ENCODE measurements at regions not wholly inside any gene's neighbourhood (a gene's known extent, or its start where the extent isn't known, plus 50 kb on each side); places are given as distances from the start of the nearest gene placed in this dataset.
"Not testable (repeated sequence)": the region's sequence is repeated elsewhere in the genome, so short reads cannot be mapped to it uniquely, and the experiment has no call there.

DNA sequence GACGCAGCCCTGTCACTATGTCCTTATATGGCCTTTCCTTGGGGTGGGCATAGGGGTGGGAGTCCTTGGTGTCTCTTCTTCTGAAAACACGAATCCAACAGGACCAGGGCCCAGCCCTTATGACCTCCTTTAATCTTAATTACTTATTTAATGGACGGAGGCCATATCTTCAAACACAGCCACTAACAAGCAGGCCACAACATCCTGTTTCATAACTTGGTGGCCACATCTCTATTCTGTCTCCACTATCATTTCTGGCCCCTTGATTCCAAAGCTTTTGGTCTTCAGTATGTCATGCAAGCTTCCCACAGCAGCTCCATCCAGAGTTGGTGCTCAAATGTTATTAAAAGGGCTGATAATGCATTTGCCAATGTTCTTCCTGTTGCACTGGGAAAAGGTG lies 287.3 kb upstream of the SMIM21 start:
- no peak for DNase-seq

DNA sequence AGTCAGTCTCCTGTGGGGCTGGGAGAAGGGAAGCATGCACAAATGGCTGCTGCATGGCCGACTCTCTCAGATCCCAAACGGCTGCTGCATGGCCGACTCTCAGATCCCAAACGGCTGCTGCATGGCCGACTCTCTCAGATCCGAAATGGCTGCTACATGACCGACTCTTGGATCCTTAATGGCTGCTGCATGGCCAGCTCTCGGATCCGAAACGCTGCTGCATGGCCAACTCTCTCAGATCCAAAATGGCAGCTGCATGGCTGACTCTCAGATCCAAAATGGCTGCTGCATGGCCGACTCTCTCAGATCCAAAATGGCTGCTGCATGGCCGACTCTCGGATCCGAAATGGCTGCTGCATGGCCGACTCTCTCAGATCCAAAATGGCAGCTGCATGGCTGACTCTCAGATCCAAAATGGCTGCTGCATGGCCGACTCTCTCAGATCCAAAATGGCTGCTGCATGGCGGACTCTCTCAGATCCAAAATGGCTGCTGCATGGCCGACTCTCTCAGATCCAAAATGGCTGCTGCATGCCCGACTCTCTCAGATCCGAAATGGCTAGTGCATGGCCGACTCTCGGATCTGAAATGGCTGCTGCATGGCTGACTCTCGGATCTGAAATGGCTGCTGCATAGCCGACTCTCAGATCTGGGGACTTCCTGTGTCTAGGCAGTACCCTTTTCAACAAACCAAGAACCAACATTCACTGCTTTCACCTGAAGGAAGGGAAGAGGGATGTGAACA lies 284.8 kb upstream of the SMIM21 start:
- not testable (repeated sequence) for DNase-seq

DNA sequence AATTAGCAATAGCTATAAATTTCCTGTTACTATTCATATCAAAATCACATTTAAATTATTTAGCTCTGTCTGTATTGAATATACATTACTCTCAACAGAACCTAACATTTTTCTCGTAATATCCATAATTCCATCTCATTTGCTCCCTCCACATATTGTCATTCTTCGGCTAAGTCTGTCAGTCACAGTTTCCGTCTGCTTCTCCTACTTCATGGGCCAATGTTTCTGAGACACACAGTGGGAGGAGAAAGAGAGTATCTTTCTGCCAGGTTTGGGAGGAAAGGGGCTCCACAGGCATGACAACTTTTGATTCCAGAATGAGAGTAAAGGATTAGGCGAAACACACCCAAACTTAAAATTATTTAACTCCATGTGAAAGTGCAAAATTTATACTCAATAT lies 273.1 kb upstream of the SMIM21 start:
- DNase-seq: no peak

DNA sequence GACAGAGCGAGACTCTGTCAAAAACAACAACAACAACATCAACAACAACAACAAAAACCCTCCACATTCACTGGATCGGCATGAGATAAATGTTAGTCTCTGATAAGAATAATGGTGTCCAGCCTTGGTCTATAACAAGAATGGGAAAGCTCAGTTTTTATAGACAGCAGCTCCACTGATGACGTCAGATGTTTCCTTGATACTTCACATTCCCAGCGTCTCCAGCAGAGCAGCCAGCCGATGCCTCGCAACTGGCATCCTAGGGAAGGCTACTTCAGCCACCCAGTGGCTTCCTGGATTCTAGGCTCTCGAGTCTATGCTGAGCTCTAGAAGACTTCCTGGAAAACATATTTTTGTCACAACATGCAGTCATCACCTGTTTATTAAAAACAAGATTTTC lies 271.4 kb upstream of the SMIM21 start:
- DNase-seq: no peak

DNA sequence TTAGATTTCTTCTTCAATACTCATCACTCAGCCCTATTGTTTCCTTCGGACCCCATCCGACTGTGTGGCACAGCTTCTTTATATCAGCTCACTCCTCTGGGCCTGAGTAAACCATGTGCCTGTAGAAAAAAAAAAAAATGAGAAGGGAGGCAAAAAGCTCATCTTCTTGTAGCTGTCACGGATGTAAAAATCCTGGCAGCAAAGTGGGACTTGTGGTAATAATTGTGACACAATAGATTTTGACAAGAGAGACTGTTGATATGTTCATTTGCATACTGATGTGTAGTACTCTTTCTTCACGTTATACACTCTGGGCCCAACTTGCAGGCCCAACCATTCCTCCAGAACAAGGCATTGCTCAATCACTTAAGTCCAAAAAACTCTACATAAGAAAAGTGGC lies 270.0 kb upstream of the SMIM21 start:
- DNase-seq: no peak

DNA sequence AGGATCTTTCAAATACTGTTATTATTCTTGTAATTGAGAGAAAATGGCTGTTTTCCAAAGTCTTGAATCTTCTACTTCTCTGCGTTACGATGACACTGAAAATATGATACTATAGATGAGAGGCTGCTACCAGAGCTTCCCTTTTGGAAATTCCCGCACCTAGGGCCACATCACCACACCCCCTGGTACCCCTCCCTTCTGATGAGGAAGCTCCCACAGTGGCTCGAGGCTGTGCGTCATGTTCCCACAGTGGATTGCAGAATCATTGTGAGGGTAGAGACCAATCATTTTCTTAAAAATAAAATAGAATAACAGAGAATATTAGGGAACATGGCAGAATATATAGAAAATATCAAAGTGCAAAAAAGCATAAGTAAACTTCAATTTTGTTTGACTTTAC lies 268.9 kb upstream of the SMIM21 start:
- no peak for DNase-seq

DNA sequence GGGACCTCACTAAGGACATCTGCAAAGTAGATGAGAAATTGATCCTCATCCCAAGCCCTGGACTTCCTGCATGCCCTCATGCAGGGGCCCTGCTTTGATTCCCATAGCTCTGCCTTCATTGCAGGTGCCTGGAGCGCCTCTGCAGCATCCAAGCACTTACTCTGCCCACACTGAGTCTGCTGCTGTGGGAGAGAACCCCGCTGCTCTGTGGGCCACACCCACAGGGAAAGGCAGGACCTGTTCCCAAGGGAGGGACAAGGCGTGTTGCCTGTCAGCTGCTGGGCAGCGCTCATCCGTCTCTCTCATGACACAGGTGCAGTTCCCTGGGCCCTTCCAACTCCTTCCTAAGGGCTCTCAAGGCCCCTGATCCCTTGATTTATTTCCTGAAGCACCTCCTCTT lies 266.8 kb upstream of the SMIM21 start:
- no peak for DNase-seq

DNA sequence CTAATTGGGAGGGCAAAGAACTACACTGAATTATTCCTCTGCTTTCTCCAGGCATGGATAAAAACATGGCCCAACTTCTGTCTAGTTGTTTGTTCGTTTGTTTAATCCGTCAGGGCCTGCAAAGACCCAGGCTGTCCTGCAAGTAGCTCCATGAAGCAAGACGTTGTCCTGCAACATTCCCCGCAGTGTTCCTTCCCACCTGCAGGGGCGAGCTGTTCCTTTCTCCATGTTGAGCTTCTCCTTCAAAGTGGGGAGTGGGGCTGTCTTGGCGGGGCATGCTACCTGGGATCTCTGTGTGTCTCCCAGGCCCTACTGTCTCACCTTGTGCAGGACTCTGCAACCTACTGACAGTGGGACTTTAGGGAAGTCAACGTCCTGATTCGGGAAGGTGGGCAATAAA lies 264.0 kb upstream of the SMIM21 start:
- no peak for DNase-seq

DNA sequence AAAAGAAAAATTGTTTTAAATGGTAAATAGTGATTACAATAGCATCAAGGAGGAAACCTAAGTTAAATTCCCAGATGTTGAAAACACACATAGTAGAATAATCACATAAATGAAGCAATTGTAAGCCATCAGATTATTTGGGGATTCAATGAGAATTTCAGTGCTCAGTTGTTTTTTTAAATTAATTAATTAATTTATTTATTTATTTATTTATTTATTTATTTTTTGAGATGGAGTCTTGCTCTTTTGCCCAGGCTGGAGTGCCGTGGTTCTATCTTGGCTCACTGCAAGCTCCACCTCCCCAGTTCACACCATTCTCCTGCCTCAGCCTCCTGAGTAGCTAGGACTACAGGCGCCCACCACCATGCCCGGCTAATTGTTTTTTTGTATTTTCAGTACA lies 262.8 kb upstream of the SMIM21 start:
- DNase-seq: not testable (repeated sequence)

DNA sequence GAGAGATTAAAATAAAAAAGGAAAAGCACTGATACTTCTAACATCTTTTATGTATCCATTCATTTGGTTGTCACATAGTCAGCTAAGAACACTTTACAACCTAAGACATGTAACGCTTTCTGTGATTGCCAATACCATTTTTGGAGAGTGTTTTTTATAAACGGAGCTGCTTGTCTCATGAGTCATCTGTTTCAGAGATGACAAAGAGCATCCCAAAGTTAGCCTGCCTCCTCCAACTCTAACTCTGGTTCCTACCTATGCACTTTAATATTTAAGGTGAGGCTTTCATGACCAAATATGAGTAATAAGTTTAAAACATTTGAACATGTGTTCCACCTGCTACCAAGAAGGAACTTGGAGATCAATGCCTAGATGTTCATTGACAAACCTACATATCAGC lies 260.1 kb upstream of the SMIM21 start:
- DNase-seq: no peak

DNA sequence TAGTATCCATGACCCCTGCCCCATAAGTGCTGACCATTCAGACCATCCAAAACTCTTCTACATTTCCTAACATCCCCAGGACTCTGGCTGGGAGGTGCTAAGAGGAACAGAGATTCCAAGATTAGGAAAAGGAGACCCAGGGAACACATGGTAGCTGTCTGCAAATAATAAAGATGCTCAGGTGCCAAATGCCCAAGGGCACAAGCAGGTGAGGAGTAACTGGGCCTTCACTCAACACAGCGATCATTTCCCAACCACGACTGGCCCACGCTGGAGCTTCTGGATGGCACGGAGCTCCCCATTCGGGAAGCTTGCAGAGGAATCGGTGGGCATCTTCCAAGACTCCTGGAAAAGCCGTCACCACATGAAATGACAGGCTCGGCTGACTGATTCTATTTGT lies 255.9 kb upstream of the SMIM21 start:
- DNase-seq: no peak

DNA sequence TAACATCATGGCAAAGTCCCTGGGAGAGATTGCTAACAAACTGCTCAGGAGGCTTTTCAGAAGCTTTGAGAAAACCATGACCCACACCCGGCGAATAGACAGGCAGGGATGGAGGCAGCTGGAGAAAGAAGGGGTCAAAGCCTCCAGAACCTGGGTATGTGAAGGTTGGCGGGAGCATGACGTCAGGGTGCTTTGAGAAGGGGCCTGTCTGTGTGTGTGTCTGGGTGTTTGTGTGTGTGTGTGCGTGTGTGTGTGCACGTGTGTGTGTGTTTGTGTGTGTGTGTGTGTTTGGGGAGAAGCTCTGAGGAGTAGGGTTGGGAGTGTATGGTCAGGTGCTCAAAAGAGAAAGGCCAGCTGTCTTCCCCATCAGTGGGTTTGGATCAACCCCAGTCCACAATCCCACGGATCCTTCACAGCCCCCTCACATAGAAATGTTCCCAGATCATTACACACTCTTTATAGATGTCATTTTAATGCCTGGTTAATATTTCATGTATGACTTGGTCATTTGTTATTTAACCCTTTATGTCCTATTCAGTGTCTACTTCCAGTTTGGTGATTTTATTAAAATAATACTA lies 254.1 kb upstream of the SMIM21 start:
- DNase-seq: no peak

DNA sequence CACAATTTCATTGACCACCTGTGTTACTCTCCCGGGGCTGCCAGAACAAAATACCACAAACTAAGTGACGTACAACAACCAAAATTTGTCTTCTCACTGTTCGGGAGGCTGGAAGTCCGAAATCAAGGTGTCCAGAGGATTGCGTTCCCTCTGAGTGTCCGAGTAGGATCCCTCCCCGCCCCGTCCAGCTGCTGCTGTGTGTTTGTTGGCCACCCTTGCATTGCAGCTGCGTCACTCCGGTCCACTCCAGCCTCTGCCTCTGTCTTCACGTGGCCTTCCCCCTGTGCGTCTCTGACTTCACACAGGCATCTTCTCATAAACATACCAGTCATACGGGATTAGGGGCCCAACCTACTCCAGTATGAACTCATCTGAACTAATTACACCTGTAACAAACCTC lies 251.8 kb upstream of the SMIM21 start:
- DNase-seq: no peak

DNA sequence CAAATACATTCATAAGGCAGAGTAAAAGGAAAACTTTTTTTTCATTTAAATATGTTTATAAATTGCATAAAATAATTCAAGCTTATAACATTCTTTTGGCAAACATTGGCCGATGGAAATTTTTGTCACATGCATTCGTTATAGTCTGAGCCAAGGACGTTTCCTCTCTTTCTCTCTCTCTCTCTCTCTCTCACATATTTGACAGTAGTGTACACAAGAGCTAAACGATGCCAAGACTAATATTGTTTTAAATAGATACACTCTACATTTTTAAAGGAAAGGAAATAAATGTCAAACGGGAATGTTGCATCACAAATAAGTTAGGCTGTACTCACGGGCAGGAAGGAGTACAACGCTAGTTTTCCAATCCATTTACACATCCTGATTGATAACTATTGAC lies 251.1 kb upstream of the SMIM21 start:
- DNase-seq: no peak

DNA sequence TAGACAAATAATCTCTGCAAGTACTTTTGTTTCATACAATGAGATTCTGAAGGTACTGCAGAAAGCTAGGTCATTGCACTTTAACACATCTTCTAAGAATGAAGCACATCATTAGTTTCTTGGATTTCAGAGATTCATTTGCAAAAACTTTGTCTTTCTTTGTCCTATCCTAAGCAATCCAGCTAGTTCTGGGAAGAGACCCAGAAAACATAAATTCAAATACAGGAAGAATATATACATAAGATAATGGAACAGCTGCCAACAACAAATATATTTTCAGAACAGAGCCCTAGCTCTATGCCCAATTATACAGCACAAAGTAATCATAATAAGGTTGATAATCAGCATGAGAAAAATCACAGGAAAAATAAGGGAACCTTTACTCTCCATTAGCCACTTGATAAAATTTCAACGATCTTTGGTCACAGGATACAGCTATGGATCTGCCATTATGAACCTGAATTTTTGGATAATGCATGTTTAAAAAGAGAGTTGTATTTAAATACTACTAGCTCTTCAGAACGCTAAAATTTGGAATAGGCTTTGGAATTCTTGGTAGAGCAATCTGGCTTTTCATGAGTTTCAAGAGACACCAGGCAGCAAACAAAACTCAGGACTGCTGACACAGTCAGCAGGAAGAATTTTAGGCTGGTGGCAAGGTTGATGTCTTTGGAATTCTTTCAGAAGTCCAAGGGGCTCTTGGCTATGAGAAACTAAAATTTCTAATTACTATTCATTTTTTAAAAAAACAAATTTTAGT lies 250.4 kb upstream of the SMIM21 start:
- no peak for DNase-seq

DNA sequence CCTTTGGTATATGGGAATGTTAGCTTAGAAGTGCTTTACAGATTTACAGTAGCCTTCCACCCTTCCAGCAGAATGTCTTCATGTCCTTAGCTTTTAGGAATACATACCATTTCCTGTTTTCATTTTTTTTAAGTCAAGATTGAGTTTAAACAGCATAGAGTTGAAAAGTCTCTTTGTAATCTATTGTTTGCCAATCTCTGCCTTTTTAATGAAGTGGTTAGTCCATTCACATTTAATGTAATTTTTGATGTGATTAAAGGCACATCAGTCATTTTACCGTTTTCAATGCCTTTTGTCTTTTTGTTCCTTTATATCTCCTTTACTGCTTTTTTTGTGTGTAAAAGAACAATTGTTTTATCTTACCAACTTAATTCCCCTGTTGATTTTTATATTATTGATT lies 233.4 kb upstream of the SMIM21 start:
- no peak for DNase-seq

DNA sequence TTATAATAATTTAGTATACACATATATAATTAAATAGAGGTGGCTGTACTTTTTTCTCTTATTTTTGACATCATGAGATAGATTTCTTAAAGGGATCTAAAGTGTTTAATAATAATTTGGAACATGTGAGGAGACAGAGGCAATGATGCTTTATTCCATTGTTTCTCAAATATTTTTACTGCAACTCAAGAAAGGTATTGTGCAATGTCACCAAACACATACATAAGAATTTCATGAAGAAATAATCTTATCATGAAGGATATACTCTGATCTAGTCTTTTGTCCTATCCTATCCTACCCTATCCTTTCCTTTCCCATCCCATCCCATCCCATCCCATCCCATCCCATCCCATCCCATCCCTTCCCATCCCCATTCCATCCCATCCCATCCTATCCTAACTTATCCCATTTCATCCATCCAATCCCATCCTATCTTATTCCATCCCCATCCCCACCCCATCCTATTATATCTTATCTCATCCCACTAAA lies 232.1 kb upstream of the SMIM21 start:
- DNase-seq: no peak

DNA sequence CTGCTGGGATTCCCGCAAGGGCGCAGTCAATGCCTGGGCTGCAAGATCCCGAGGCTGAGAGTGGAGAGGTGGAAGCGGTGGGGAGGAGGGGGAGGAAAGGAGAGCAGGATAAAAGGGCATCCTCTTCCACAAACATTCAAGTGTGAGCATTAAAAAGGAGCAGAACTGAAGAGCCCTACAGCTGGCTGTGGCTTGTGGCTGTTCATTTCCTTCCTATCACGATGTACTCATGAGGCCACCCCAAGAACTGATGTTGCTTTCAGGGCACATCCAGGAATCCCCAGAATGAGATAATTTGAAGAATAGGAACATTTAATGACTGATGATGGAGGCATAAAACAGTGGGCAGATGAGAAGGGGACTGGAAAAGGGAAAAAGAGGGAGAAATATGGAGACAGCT lies 230.8 kb upstream of the SMIM21 start:
- DNase-seq: peak; percentile 63

DNA sequence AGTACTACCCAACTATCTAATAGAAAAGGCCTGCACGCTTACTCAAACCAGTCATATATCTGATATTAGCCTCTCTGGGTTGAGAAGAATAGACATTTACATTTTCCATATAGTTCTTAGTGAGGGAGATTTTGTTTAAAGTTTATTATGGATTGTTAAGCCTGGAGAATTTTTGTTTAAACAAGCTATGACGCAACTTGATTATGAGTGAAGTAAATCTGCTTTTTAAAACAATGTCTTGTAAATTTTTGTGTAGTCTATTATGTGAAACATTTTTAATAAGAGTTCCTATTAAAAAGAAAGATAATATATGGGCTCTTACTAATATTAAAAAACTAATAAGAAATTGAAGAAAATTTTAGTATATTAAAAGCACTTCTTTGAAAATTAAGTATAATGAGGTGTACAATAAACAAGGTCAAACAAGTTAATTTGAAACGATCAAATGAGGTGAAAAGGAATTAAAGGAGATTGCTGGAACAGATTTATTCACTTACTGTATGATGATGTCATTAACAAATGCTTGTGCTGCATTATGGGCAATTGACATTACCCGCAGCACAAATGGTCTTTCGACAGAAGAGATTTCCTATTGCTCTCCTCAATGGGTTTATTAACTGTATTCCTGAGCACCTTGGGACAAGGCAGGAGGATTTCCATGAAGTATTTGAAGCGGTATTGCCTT lies 229.2 kb upstream of the SMIM21 start:
- no peak for DNase-seq

DNA sequence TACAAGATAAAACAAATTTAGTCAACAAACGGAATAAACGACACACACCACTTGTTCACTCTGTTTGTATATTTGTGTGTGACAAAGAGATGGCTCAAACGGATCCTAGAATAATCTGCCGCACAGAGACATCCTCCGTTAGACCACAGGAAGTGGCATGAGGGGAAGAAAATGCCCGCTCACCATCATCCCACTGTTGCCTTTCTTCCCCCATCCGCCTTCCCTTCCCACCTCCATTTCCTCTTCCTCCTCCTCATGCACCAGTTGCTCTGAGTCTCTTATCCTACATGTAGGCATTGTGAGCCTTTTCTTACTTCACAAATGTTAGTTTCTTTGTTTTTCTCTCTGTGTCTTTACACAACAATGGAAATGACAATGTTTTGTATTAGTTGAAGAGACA lies 228.5 kb upstream of the SMIM21 start:
- DNase-seq: peak; percentile 77

DNA sequence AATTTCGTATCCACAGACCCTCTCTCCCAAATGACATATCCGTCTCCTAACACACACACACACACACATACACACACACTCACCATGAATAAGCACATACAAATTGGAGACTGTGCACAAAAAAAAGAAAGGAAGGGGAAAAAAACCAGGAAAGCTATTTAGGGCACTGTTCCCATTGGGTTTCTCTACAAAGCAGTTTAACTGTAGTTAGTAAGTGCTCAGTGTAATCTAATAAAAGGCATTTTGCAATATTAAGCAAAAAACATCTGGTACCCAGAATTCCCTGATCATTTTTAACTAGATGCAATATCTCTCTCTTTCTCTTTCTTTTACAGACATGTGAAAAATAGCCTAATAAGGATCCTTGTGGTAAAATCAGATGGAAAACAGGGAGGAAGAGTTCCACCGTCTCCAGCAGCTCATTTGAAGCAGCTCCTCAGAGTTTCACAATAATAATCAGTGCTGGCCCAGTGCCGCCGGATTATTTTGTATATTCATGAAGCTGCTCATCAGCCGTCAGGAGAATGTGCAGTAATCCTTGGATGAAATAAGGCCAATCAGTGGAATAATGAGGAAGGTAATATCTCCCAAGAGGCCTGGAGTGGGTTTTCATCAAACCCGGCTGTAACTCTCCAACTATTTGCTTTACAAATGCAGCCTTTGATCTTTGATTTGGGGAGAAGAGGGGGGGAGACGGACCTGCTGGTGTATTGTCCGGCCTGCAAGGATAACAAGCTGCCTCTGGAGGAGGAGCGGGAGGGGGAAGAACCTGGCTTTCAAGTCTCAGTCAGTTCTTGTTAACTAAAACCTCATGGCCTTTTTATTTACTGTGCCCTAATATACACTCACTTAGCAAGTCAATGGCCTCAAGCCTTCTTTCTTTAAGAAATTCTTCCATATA lies 227.6 kb upstream of the SMIM21 start:
- no peak for DNase-seq

DNA sequence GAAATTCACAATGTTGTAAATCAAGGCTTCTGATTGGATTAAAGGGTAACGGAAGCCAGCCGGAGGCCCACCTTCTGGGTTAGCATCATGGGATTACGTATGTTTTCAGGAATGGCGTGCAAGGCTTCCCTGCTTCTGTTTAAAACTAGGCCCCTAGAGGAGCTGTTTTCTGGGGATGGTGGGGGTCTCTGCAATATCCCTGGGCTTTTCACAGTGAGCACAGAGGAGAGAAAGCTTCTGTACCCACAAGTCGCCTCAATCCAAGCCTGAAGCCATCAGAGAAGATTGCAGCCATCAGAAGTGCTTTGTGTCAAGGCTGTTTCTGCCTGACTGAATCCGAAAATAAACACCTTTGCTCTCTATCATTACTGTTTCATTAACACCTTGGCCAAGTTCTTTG lies 226.9 kb upstream of the SMIM21 start:
- no peak for DNase-seq

DNA sequence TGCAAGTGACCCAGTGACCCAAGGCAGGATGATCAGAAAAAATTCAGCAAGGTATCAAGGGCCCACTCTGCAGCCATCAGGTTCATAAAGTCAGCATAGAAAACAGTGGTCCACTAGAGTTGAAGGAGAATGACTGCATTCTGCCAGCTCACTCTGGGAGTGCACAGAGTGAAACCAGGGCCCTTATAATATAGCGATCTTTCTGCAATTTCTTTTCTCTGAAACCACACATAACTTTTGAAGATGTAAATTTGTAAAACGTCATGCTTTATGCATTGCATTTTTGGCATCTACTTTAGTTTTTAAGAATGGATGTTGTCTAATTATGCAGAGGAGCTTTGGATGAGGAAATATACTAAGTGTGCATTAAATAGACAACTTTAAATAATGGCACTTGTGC lies 225.0 kb upstream of the SMIM21 start:
- DNase-seq: no peak
